Cerebellar cortex (tissue), 1 donor: ENCODE measurements at regions not wholly inside any gene's neighbourhood (a gene's known extent, or its start where the extent isn't known, plus 50 kb on each side); places are given as distances from the start of the nearest gene placed in this dataset.

Source experiments
- DNase-seq: peaks from one replicate; pipeline ENCODE4 v3.0.0-alpha.2; 2015; ENCODE audit warnings: low spot score

DNA sequence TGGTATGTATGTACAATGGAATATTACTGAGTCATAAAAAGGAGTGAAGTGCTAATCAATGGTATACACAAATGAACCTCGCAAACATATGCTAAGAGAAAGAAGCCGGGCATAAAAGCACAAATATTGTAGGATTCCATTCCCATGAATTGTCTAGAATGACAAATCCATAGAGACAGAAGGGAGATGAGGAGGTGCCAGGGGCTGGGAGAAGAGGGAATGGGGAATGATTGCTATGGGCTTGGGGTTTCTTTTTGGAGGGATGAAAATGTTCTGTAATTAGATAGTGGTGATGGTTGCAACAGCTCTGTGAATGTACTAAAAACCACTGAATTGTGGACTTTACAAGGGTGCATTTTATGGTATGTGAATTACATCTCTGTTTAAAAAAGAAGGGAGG is 73.5 kb downstream of the GLI2 start:
- DNase-seq: no peak

DNA sequence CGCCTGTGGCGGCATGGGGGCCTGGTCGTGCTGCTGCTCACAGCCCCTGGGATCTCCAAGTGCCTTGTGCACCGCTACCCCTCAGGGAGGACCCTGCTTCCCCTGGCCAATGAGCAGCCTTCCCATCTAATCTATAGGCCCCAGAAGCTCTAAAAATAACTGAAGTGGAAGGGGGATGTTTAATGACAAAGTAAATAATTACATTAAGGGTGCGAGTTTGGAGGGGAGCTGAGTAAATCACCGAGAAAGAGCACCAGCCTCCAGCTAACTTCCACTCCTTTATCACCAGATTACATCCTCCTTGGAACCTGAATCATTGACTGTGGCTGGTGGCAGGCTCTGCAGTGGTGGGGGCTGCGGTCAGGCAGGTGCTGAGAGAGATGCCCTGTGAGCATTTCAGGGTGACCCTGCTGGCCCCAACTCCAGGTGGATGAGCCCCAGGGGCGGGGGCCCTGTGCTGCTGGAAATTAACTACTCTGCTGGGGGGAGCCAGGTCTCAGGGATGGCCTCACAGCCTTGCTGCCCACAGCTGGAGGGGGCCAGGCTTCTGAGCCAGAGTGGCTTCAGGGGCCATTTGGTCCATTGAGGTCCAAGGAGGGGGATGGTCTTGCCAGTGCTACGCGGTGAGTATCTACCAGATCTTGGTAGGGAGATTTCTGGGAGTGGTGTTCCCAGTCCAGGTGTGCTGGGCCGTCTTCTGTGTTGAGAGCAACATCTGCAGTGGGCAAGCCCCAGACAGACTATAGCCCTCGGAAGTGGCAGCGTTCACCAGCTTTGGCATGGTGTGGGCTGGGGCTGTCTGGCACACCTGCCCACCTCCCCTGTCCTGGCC is 74.2 kb downstream of the GLI2 start:
- DNase-seq: no peak

DNA sequence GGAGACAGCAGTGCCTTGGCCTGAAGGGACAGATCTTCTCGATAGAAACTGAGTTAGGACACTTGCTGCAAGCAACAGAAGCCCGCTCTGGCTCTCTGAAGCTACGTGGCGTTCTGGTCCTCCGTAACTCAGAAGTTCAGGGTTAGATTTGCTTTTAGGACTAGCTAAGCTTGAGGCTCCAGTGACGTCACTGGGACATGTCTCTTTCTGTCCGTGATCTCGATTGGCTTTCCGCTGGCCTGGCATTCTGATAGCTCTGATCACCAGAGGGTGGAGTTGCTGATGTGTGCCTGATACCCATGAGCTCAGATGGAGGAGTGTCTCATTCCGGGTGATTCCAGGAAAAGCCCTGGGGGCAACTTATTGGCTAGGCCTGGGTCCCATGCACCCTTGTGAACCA is 75.0 kb downstream of the GLI2 start:
- no peak for DNase-seq

DNA sequence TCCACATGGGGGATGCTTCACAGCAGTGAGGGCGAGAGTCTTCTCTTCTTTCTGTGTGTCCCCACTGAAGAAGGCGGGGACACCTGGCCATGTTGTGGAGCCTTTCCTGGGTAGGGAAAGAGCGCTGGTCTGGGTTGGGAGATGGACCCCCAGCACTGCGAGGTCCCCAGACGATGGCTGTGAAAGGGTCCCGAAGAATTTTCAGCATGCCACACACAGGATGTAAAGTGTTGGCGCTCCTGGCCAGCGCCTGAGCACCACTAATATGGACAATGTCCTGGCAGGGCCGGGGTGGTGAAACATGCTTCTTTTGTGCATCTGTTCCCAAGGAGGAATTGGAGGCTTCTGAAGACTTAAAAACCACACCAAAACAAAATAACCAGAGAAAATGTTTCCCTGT is 77.2 kb downstream of the GLI2 start:
- DNase-seq: no peak

DNA sequence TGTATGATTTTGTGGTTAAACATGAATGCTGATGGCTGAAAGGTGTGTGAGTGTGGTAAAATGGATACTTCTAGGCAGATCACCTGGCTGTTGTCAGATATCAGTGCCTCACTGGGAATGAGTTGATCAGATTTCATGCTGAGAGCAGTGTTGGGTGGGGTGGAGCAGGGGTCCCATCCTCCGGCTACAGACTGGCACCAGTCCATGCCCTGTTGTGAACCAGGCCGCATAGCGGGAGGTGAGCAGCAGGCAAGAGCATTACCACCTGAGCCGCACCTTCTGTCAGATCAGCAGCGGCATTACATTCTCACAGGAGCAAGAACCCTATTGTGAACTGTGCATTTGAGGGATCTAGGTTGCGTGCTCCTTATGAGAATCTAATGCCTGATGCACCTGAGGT is 78.7 kb downstream of the GLI2 start:
- no peak for DNase-seq

DNA sequence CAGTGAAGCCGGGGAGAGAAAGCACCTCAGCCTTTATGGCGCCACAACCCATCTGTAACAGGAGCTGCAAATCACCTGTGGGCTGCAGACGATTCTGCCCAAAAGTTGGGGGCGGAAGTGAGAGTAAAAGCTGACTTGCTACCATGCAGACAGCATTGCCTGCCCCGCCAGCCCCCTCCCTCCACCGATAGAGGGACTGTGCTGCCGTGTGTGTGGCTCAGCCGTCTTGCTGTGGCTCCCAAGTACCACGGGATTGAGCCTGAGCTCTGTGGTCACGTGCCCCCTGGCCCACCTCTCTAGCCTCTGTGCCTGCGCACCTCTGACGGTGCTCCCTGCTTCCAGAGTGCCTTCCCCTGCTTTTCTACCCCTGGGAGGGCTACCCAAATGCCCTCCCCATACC is 79.6 kb downstream of the GLI2 start:
- DNase-seq: no peak

DNA sequence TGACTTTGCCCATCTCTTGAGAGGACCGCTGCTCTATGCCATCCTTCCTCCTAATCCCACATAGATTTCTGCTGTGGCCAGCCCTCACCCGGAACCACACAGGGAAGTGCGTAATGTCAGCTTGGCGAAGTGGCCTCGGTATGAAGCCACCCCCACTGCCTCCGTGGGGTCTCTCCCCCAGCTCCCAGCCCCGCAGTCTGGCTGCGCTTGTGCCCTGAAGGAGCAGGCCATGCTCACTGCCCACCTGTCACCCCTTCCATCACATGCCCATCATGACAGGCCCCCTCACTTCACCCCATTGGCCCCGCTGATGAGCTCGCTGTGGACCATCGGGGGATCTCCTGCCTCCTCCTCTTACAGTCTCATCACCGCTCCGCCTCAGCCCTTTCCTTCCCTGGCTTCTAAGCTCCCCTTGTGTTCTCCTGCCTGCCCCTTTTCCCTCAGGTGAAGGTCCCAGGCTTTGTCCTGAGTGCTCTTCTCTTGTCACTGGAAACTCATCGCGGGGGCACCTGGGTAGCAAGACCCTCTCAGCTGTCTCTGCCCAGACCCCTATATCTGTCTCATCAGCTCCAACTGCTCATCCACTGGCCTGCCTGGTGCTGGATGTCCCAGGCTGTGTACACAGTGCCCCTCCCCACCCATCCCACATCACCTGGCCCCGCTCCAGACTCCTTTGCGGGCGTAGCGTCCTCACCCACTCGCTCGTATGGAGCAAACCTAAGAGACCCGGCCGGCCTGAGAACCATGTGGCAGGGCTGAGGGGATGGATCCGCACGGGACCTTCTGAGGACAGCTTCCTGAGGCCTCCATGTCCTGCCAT is 81.7 kb downstream of the GLI2 start:
- DNase-seq: no peak

DNA sequence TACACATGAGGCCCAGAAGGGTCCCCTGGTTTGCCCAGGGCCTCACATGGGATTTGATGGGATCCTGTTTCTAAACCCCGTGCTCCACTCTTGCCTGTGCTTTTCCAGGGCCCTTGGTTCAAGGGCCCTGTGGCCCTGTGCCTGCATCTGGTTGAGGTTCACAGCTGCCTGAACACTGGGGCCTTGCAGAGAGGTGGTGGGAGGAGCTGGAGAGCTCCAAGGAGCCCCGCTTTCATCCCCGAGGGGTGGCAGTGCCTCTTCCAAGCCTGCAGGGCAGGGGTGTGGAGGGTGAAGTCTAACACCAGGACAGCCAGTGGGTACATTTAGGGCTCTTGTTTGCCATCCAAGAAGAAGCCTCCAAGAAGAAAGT is 82.3 kb downstream of the GLI2 start:
- DNase-seq: no peak

DNA sequence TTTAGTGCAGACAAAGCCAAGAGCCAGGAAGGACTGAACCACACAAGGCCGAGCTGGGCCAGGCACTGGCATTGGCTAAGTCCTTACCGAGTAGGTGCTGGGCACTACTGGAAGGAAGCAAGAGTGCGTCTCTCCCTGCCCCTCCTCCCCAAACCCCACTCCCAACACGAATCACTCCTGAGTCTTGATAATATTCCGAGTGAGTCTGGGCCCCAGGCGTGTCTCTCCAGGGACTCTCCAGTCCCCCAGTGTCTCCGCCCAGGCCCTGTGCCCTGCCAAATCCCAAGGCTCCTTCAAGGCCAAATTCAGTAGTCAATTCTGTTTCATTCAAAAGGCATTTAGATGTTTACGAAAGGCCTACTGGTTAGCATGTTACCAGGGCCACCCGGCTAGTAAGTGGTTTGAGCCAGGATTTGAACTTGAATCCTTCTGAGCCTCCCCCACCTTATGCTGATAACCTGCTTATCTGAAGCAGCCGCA is 82.8 kb downstream of the GLI2 start:
- DNase-seq: no peak

DNA sequence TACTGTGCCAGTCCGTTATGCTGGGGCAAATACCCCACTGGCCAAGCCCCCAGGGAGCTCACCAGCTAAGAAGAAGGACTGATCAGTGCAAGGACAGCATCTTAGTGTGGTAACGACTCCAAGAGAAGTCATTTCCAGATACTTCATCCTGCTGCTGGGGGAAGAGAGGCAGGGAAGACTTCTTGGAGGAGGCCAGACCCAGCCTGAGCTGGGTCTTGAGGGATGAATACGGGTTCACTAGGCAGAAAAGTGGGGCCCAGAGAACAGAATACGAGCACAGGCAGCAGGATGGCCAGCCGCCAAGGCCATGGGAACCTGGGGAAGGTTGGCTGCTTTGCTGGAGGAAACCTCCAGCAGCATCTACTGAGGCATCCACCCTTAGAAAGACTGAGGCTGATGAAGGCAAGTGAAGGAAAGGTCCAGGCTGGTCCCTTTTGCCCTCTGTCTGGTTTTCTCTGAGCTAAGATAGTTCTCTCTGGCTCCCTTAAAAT is 84.1 kb downstream of the GLI2 start:
- no peak for DNase-seq

DNA sequence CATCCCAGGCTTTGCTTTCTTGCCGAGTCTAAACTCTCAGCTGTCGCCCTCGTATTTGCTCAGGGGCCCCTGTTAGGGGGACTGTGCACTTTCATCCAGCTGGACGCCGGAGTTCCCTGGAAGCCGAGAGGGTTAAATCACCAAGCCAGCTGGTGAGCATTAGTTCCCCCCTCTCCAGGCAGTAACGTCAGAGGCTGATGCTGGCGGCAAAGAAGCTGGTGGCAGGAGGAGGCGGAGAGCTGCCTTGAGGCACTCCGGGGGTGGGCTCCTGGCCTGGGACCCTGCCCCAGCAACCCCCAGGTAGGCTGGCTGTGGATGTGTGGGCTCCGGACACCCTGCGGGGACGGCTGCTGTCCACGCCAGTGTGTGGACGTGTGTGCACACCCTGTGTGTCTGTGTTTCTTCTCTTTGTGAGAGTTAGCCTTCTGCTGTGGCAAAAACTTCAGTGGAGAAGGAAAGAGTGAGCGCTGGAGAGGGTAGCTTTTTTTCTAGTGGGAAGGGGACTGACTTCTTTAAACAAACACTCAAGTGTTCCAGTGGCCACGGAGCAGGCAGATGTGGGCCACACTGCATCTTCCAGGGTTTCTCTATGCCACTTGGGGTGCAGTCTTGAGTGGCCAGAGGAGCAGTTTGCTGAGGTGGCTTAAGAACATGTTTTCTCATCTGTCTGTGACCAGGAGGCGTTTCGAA is 84.7 kb downstream of the GLI2 start:
- DNase-seq: no peak

DNA sequence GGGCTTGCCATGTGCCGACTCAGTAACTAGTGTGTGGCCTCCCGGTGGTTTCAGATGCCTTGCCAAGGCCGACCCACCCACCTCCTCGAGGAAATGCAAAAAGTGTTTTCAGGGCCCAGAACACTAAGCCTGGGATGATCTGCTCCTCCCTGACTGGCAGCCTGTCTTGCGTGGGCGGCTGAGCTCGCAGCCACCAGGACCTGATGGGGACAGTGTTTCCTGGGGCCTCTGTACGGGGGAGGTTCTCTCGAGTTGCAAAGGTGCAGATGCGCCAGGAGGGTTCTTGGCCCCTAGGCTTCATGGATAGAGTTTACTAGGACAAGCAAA is 85.2 kb downstream of the GLI2 start:
- no peak for DNase-seq

DNA sequence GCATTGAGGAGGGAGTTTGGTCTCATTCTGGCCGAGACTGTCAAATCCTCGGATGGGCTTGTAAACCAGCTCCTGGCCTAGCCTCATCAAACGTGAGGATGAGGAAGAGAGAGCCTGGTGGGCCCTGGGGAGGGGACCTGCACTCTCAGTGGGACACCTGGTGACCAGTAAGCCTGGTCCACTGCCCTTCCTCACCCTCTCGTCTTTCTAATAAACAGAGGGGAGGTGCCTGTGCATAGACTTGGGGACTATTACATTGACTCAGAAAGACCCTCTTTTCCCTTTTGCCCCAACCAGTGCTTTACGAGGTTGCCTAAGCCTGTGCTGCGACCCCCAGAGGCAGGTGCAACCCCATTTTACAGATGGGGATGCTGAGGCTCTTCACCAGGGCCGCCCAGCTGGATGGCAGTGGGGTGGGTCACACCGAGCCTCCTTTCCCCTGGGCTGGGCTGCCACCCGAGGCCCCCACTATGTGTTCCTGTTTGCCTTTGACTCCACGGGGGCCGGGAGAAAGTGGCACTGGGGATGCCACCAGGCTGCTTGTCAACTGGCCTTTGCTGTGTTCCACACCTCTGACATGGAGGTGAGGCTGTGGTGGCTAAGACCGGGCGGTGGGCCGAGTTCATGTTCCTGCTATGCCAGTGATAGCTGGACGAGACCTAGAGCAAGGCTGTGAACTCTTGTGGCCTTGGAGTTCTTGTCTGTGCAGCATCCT is 85.9 kb downstream of the GLI2 start:
- no peak for DNase-seq

DNA sequence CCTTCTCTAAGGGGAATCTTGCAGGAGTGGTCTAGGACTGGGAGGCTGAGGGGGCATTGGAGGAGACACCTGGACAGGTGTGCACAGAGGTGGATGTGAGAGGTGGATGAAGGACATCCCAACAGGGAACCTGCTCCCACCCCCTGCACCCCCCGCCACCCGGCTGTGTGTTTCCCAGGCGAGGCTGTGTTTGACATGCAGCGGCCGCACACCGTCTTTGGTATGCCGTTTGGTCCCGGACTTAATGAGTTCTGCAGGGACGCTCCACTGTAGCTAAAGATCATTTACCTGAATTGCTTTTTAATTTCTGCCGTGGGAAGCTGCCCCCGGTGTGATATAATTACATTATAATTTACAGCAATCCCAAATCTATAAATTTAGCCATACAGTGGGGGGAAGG is 87.3 kb downstream of the GLI2 start:
- DNase-seq: no peak

DNA sequence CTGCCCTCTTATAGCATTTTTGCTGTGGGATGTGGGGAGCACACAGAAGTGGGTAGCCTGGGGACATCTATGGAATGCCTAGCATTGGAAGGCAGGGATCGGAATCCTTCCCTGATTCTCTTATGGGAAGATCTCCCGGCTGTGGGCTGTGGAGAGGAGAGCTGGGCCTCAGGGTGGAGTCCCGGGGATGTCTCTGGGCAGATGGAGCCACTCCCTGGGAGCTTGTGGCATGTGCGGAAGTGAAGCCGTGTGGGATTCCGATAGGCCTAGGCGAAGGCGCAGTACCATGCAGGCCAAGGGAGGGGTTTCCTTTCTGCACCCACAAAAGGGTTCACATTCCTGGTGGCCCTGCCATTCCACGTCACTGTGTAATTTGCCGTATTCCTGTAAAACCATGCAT is 87.9 kb downstream of the GLI2 start:
- no peak for DNase-seq

DNA sequence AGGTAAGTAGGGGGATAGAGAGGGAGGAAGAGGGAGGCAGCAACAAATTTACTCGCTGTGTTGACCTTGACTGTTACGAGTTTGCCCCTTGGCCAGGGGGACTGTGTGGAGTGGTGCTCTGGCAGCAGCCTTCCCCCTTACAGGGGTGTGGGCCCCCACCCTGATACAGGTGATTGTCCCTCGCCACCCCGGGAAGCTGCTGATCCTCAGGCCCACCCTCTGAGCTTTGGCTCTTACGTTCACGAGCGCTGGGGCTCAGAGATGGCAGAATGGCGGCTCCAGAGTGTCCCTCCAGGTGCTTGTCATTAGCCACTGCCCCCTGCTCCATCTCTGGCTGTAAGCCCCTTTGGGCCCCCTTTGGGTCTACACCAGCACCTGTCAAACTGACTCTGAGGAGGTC is 88.6 kb downstream of the GLI2 start:
- no peak for DNase-seq

DNA sequence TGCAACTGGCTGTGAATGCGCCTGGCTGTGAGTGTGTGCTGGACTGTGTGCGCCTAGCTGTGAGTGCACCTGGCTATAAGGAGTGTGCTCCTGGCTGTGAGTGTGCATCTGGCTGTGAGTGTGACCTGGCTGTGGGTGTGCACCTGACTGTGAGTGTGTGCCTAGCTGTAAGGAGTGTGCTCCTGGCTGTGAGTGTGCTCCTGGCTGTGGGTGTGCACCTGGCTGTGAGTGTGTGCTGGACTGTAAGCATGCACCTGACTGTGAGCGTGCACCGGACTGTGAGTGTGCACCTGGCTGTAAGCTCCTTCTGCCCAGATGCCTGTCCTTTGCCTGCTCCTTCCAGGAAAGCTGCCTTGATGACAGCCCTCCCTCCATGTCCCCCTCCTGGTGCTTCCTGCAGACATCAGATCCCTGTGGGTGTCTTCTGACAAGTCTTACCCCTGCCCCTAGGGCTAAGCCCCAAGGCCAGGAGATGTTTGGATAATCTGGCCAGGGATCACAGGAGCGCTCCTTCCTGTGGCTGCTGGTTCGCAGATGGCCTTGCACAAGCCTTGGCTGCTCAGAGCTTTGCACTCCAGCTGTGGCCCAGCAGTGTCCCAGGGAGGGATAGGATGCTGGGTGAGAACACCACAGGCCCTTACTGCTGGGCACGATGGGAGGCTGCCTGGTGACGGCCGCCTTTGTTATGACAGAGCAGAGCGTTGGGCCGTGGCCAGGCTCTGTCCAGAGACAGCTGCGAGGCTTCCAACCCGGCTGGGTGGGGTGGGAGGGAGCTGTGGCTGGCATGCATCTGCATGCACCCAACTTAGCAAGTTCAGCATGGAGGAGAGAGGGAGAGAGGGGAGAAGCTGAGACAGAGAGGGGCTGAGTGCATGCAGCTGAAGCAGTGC is 89.9 kb downstream of the GLI2 start:
- no peak for DNase-seq

DNA sequence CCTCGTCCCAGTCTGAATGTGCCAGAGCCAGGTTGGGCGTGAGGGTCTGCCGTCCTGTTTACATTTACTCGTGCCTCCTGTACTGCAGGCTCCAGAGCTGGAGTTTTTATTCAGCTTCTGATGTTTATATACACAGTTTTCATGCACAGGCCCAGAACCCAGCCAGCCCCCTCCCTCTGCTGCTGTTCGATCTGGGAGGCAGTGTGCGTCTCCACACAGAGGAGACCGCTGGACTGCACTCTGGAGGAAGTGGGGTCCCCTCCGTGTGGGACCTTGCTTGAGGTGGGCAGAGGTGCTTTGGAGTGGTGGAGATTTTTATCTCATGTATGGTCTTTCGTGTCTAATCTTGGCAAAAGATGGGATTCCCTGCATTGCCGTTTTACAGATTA is 90.6 kb downstream of the GLI2 start:
- no peak for DNase-seq

DNA sequence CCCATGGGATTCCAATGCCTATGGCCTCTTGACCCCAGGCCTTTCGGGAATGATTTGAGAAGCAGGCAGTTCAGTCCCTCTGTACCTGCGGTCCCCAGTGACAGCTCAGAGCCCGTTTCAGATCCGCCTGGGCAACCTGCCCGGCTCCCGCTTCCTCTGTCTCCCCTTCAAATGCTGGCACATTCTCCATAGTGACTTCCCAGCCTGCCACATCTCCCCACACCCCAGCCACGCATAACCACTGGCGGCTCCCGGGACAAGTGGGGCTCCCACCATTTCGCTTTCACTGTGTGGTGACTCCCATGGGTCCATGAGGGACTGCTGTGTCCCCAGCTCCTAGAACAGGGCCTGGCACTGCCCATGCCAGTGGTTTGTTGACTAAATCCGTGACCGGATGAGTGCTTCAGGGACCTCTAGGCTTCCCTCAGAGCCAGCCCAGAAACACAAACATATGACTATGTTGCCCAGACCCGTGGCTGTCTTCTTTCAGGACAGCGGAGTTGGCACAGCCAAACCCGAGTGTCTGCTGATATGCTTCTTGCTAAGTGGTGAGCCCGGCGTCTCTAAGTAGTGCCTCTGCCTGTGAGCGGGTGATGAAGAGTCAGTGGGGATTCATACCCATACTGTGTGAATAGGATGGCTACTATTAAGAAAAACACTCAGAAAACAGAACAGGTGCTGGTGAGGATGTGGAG is 91.2 kb downstream of the GLI2 start:
- no peak for DNase-seq

DNA sequence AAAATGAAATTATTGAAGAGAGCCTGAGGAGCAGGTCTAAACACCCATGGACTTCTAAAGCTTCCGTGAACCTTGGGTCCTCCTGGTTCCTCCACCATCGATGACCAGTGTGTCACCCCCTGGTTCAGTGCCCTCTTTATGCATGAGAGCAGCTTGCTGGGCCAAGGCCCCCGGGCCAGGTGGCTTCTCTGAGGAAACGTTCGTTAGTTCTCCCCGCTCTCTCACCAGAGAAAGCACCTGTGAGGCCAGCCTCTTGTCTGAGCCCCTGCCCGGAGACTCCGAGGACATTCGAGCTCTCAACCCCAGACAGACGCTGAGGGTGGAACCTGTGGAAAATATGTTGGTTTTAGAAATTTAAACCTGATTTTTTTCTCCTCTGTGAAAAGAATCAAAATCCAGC is 92.4 kb downstream of the GLI2 start:
- DNase-seq: no peak
